Esophagus squamous epithelium (tissue), 5 donors: ENCODE measurements at regions not wholly inside any gene's neighbourhood (a gene's known extent, or its start where the extent isn't known, plus 50 kb on each side); places are given as distances from the start of the nearest gene placed in this dataset.

ENCODE experiments used
- DNase-seq: peaks from one replicate; lab custom pipeline; 2025; lab: John Stamatoyannopoulos, UW
- H3K27ac ChIP-seq, 4 donors: fragments of 200-600 bp; sonication (generic); one replicate each; pipeline ENCODE4 v1.5.1; 2016 to 2019; ENCODE audit warnings: mild to moderate bottlenecking in 1 of 4
- H3K27me3 ChIP-seq, 4 donors: fragments of 200-600 bp; sonication (generic); 1 replicate in 3 of 4; 2 replicates in 1 of 4; pipeline versions ENCODE4 v1.5.1 to v1.6.0; 2017 to 2021; ENCODE audit warnings: antibody characterized with exemption in 1 of 4
- H3K36me3 ChIP-seq, 3 donors: fragments of 200-600 bp; sonication (generic); one replicate each; pipeline ENCODE4 v1.5.1; 2016 to 2019
- H3K4me1 ChIP-seq, 3 donors: fragments of 200-600 bp; sonication (generic); one replicate each; pipeline ENCODE4 v1.5.1; 2017 to 2019
- H3K4me3 ChIP-seq, 4 donors: fragments of 200-600 bp; sonication (generic); 1 replicate in 3 of 4; 2 replicates in 1 of 4; pipeline ENCODE4 v1.5.1; 2016 to 2019; ENCODE audit warnings: mild to moderate bottlenecking in 2 of 4, moderate library complexity in 1 of 4
- H3K9me3 ChIP-seq, 3 donors: fragments of 200-600 bp; sonication (generic); one replicate each; pipeline ENCODE4 v1.5.1; 2016 to 2019
- CTCF ChIP-seq, 6 experiments: fragments of 450-650 bp in 4 of 6; fragments of 200-600 bp in 2 of 6; sonication (generic) in 2 of 6; IDR thresholded peaks; one replicate each; pipeline ENCODE4 v1.5.1; 2016 to 2019; ENCODE audit warnings: antibody characterized with exemption in 6 of 6, mild to moderate bottlenecking in 4 of 6, moderate library complexity in 4 of 6
- POLR2A ChIP-seq, 4 donors: fragments of 450-650 bp; IDR thresholded peaks; one replicate each; pipeline ENCODE4 v1.6.1; 2017; ENCODE audit warnings: antibody characterized with exemption in 4 of 4, mild to moderate bottlenecking in 4 of 4, moderate library complexity in 3 of 4
- WGBS, 2 donors: methylation state at CpG; one replicate each; pipeline ENCODE4 v1.1.5; 2018; 5-methylcytosine and 5-hydroxymethylcytosine counted together
- intact Hi-C: fragments of 100-400 bp; cut with DNase I; formaldehyde crosslinking; loops from one replicate; pipeline ENCODE4 v1.15.0; 2022
- donor health status: DM: yes; HTN: yes; CAD: no.

GRCh38 chr5:86763929-86764328 is 146.2 kb downstream of the COX7C start:
- Histone ChIP-seq H3K4me1 (no peaks in the 10 kb centered on the region), H3K9me3 (peaks cover 0 to 8% (median 7%) of the 10 kb centered on the region in 3 donors), H3K36me3 (no peaks in the 10 kb centered on the region), H3K4me3 (no peak overlapping the region), H3K27ac (no peak overlapping the region), H3K27me3 (no peaks in the 10 kb centered on the region)
- WGBS, 2 donors: 50 to 67% methylated on average over 1 of the region's 1 CpG
- DNase-seq: no peak
- TF ChIP-seq POLR2A (IDR thresholded peaks at IDR 0.05) (no peak), CTCF (IDR thresholded peaks at IDR 0.05) (no peak)
- intact Hi-C loops: no loop called here

DNA sequence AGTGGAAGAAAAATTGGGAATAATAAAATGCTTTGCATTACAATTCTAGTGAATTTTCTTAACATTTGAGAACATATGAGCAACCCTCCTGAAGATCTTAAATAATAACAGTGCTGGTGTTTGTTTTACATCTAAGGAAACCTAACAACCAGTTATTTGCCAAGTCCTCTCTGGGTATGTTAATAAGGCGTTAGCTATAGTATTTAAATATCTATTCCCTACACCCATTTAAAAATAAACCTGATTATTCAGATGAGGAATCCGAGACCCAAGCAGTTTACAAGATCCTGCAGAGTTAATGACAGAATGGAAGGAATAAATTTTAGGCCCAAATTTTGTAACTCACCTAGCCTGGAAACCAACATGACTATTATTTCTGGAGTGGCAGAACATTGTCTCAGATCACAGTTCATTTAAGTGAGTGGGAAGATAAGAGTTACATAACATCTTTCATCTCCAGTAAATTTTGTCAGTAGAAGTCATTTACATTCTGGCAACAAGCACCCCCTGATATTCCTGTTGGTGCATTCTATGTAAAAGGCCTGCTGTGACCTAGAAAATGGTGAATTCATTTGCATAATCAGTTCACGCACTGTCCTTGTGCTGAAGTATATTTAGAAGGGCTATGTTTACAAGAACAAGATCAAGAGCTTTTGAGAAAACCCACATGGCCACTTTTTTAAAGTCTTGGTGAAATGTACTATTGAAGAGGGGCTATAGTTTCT is 148.2 kb downstream of the COX7C start:
- H3K4me1 ChIP-seq: no peaks in the 10 kb centered on the region
- intact Hi-C loops: no loop called here
- H3K36me3 ChIP-seq: no peaks in the 10 kb centered on the region
- no peak for DNase-seq
- no peaks in the 10 kb centered on the region for H3K27me3 ChIP-seq
- H3K4me3 ChIP-seq: no peak overlapping the region
- TF ChIP-seq POLR2A (IDR thresholded peaks at IDR 0.05) (no peak), CTCF (IDR thresholded peaks at IDR 0.05) (no peak)
- 45 to 52% methylated on average over 3 of the region's 3 CpGs for WGBS, 2 donors
- H3K27ac ChIP-seq: no peak overlapping the region
- peaks cover 0 to 9% (median 7%) of the 10 kb centered on the region in 3 donors for H3K9me3 ChIP-seq

DNA sequence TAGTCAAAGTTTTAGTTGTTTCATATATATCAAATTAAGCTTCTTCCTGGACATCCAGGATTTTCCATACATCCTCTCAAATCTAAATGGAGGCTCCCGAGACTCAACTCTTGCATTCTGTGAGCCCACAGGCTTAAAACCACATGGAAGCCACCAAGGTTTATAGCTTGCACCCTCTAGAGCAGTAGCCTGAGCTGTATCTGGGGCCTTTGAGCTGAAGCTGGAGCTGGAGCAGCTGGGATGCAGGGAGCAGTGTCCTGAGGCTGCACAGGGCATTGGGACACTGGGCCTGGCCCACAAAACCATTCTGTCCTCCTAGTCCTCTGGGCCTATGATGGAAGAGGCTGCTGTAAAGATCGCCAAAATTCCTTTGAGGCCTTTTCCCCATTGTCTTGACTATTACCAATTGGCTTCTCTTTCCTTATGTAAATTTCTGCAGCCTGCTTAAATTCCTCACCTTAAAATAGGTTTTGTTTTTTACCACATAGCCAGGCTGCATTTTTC is 151.0 kb downstream of the COX7C start:
- H3K4me1 ChIP-seq: no peaks in the 10 kb centered on the region
- no peaks in the 10 kb centered on the region for H3K27me3 ChIP-seq
- TF ChIP-seq CTCF (IDR thresholded peaks at IDR 0.05): no peak
- no peak for TF ChIP-seq POLR2A (IDR thresholded peaks at IDR 0.05)
- no peak overlapping the region for H3K4me3 ChIP-seq
- peaks cover 0 to 9% (median 7%) of the 10 kb centered on the region in 3 donors for H3K9me3 ChIP-seq
- H3K27ac ChIP-seq: no peak overlapping the region
- WGBS, 2 donors: 78 to 91% methylated on average over 2 of the region's 2 CpGs
- intact Hi-C loops: no loop called here
- no peaks in the 10 kb centered on the region for H3K36me3 ChIP-seq
- no peak for DNase-seq

DNA sequence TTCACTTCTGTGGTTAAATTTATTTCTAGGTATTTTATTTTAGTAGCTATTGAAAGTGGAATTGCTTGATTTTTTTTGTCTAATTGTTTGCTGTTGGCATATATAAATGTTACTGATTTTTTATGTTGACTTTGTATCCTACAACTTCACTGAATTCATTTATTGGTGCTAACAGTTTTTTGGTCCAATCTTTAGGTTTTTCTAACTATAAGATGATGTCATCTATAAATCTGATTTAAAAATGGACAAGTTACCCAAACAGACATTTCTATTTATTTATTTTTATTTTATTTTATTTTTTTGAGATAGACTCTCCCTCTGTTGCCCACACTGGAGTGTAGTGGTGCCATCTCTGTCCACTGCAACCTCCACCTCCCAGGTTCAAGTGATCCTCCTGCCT is 162.3 kb downstream of the COX7C start:
- H3K4me1 ChIP-seq: no peaks in the 10 kb centered on the region
- H3K27me3 ChIP-seq: no peaks in the 10 kb centered on the region
- no peak overlapping the region for H3K4me3 ChIP-seq
- H3K9me3 ChIP-seq: no peaks in the 10 kb centered on the region
- TF ChIP-seq CTCF (IDR thresholded peaks at IDR 0.05) (no peak), POLR2A (IDR thresholded peaks at IDR 0.05) (no peak)
- H3K36me3 ChIP-seq: no peaks in the 10 kb centered on the region
- DNase-seq: no peak
- intact Hi-C loops: no loop called here
- no peak overlapping the region for H3K27ac ChIP-seq

- H3K27ac ChIP-seq: no peak overlapping the region
- H3K4me3 ChIP-seq: no peak overlapping the region
- no peaks in the 10 kb centered on the region for H3K36me3 ChIP-seq
- no peaks in the 10 kb centered on the region for H3K27me3 ChIP-seq
- H3K9me3 ChIP-seq: no peaks in the 10 kb centered on the region
- no peak for TF ChIP-seq POLR2A (IDR thresholded peaks at IDR 0.05)
- TF ChIP-seq CTCF (IDR thresholded peaks at IDR 0.05): no peak
- intact Hi-C loops: no loop called here
- no peak for DNase-seq
- H3K4me1 ChIP-seq: no peaks in the 10 kb centered on the region
- 59 to 71% methylated on average over 2 of the region's 2 CpGs for WGBS, 2 donors
These were observed 169.2 kb downstream of the COX7C start for GRCh38 chr5:86786955-86787354.
